HEK293T (cell line): ENCODE measurements at regions not wholly inside any gene's neighbourhood (a gene's known extent, or its start where the extent isn't known, plus 50 kb on each side); places are given as distances from the start of the nearest gene placed in this dataset.

Experiments
- ARNT ChIP-seq: fragments of 450-650 bp; IDR thresholded peaks from 2 replicates; pipeline ENCODE4 v1.6.1; 2017; ENCODE audit warnings: mild to moderate bottlenecking
- CTBP1 ChIP-seq: fragments of 450-650 bp; IDR thresholded peaks from 2 replicates; pipeline ENCODE4 v1.6.1; 2016; ENCODE audit warnings: borderline replicate concordance
- ELF4 ChIP-seq: fragments of 450-650 bp; IDR thresholded peaks from 2 replicates; pipeline ENCODE4 v1.6.1; 2017; ENCODE audit warnings: antibody characterized with exemption
- LEF1 ChIP-seq: fragments of 450-650 bp; IDR thresholded peaks from 2 replicates; pipeline ENCODE4 v1.6.1; 2017; ENCODE audit warnings: mild to moderate bottlenecking, borderline replicate concordance
- SP1 ChIP-seq: fragments of 450-650 bp; IDR thresholded peaks from 2 replicates; pipeline ENCODE4 v1.6.1; 2017
- SUZ12 ChIP-seq: fragments of 450-650 bp; IDR thresholded peaks from 2 replicates; pipeline ENCODE4 v1.6.1; 2016; ENCODE audit warnings: mild to moderate bottlenecking
- ZNF384 ChIP-seq: fragments of 450-650 bp; IDR thresholded peaks from 2 replicates; pipeline ENCODE4 v1.6.1; 2016
- TF ChIP-seq, protein P1 (sequence below): fragments of 450-650 bp; IDR thresholded peaks from 2 replicates; pipeline ENCODE4 v1.6.1; 2016

DNA sequence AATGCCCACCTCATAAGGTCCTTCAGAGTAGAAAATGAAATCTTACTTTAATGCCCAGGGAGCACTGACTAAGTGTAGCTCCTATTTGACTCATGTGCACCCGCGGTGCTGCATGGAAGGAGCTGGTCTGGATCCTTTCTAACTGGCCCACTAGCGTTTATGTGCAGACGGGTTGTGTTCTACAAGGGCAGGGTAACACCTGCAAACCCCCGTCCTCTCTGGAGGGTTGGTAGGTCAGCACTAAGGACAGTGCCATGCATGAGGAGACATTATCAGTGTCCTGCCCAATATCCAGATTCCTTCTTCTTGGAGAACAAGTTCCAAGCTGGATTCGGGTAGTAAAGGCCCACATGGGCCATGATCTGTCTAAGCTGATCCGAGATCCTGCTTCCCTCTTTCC is 140.3 kb downstream of the ANKRD60 start:
- TF ChIP-seq ZNF384 (no peak), ELF4 (no peak), ARNT (no peak), SP1 (no peak), LEF1 (no peak), CTBP1 (no peak), SUZ12 (no peak)
- TF ChIP-seq, protein P1, sequence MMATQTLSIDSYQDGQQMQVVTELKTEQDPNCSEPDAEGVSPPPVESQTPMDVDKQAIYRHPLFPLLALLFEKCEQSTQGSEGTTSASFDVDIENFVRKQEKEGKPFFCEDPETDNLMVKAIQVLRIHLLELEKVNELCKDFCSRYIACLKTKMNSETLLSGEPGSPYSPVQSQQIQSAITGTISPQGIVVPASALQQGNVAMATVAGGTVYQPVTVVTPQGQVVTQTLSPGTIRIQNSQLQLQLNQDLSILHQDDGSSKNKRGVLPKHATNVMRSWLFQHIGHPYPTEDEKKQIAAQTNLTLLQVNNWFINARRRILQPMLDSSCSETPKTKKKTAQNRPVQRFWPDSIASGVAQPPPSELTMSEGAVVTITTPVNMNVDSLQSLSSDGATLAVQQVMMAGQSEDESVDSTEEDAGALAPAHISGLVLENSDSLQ, result no peak
